SK-N-SH (cell line): ENCODE measurements at regions not wholly inside any gene's neighbourhood (a gene's known extent, or its start where the extent isn't known, plus 50 kb on each side); places are given as distances from the start of the nearest gene placed in this dataset.
"Not testable (repeated sequence)": the region's sequence is repeated elsewhere in the genome, so short reads cannot be mapped to it uniquely, and the experiment has no call there.

ENCODE experiments used
- CTCF ChIA-PET: fragments of 300-600, 350-600 bp; formaldehyde crosslinking; extraction: SDS; loops from one replicate; lab custom pipeline; 2021; lab: Yijun Ruan, JAX
- POLR2A ChIA-PET: fragments of 350-600 bp; sonication (Branson Sonifier 250); formaldehyde crosslinking; extraction: SDS; loops from one replicate; lab custom pipeline; 2020; ENCODE audit warnings: antibody characterized with exemption, inconsistent platforms; lab: Yijun Ruan, JAX
- DNase-seq: peaks from one replicate; pipeline ENCODE4 v3.0.0; 2012
- H2AFZ ChIP-seq: fragments of 200-600 bp; sonication (generic); 2 replicates; pipeline ENCODE4 v1.8.1; 2016; ENCODE audit warnings: antibody characterized with exemption, mild to moderate bottlenecking, low read depth
- H3F3A ChIP-seq: fragments of 200-600 bp; sonication (generic); replicated peaks from 2 replicates; pipeline ENCODE3; 2016; ENCODE audit warnings: antibody characterized with exemption, mild to moderate bottlenecking; ENCODE audit not compliant: insufficient read depth
- H3K27ac ChIP-seq, 2 experiments: fragments of 200-500 bp in 1 of 2; fragments of 200-600 bp in 1 of 2; sonication (Bioruptor generic) in 1 of 2; sonication (generic), shearing (Covaris generic) in 1 of 2; 2 replicates each; pipeline versions ENCODE4 v1.5.1 to v1.6.1; 2014 to 2016; ENCODE audit warnings: low read depth in 2 of 2, inconsistent platforms in 1 of 2, low read length in 1 of 2, mild to moderate bottlenecking in 1 of 2, mixed read lengths in 1 of 2
- H3K27me3 ChIP-seq: fragments of 200-600 bp; sonication (generic), shearing (Covaris generic); 2 replicates; pipeline ENCODE4 v1.6.1; 2016; ENCODE audit warnings: mixed run types; ENCODE audit not compliant: insufficient read depth
- H3K36me3 ChIP-seq, 2 experiments: fragments of 200-500 bp in 1 of 2; fragments of 200-600 bp in 1 of 2; sonication (Bioruptor generic) in 1 of 2; sonication (generic) in 1 of 2; replicated peaks in 1 of 2; 2 replicates each; pipeline versions ENCODE3 to v1.5.1; 2014 to 2016; ENCODE audit warnings: low read length in 1 of 2, mild to moderate bottlenecking in 1 of 2; ENCODE audit not compliant: insufficient read depth in 2 of 2, control insufficient read depth in 1 of 2
- H3K4me1 ChIP-seq, 2 experiments: fragments of 200-500 bp in 1 of 2; fragments of 200-600 bp in 1 of 2; sonication (Bioruptor generic) in 1 of 2; sonication (generic), shearing (Covaris generic) in 1 of 2; 2 replicates each; pipeline versions ENCODE4 v1.5.1 to v1.6.1; 2014 to 2016; ENCODE audit warnings: low read depth in 1 of 2, low read length in 1 of 2, mixed run types in 1 of 2; ENCODE audit not compliant: insufficient read depth in 2 of 2, control insufficient read depth in 1 of 2
- H3K4me2 ChIP-seq: fragments of 200-600 bp; sonication (generic), shearing (Covaris generic); 2 replicates; pipeline ENCODE4 v1.6.1; 2017; ENCODE audit warnings: mixed run types
- H3K4me3 ChIP-seq, 2 experiments: fragments of 200-500 bp in 1 of 2; fragments of 200-600 bp in 1 of 2; sonication (Bioruptor generic) in 1 of 2; sonication (generic), shearing (Covaris generic) in 1 of 2; 2 replicates each; pipeline versions ENCODE4 v1.5.1 to v1.8.1; 2014 to 2016; ENCODE audit warnings: low read depth in 2 of 2, inconsistent platforms in 1 of 2, low read length in 1 of 2, mild to moderate bottlenecking in 1 of 2, mixed read lengths in 1 of 2, moderate library complexity in 1 of 2
- H3K79me2 ChIP-seq: fragments of 200-600 bp; sonication (generic); 2 replicates; pipeline ENCODE4 v1.8.1; 2017; ENCODE audit warnings: mild to moderate bottlenecking; ENCODE audit not compliant: insufficient read depth
- H3K9ac ChIP-seq: fragments of 200-600 bp; sonication (generic); 2 replicates; pipeline ENCODE4 v1.6.1; 2017; ENCODE audit warnings: mixed run types
- H3K9me2 ChIP-seq: fragments of 200-600 bp; sonication (generic); 2 replicates; pipeline ENCODE4 v1.6.1; 2017; ENCODE audit warnings: mixed run types
- H3K9me3 ChIP-seq: fragments of 200-600 bp; sonication (generic); 2 replicates; pipeline ENCODE4 v1.6.1; 2017; ENCODE audit warnings: mixed run types, mild to moderate bottlenecking, moderate library complexity
- H4K20me1 ChIP-seq: fragments of 200-600 bp; sonication (generic); 2 replicates; pipeline ENCODE4 v1.6.1; 2017; ENCODE audit warnings: mild to moderate bottlenecking, mixed run types; ENCODE audit not compliant: insufficient read depth
- EZH2phosphoT487 ChIP-seq: fragments of 200-600 bp; sonication (generic); IDR thresholded peaks from 2 replicates; pipeline ENCODE4 v1.6.1; 2017; ENCODE audit warnings: low read depth, mixed run types, mild to moderate bottlenecking, antibody characterized with exemption, moderate library complexity, borderline replicate concordance
- FOXJ3 ChIP-seq: sonication (generic); formaldehyde crosslinking; IDR thresholded peaks from 2 replicates; pipeline ENCODE4 v1.5.1; 2020; ENCODE audit warnings: mild to moderate bottlenecking, missing genetic modification reagents
- GATA2 ChIP-seq: sonication (generic); formaldehyde crosslinking; IDR thresholded peaks from 2 replicates; pipeline ENCODE4 v1.5.0; 2020; ENCODE audit warnings: mild to moderate bottlenecking, missing genetic modification reagents
- JUND ChIP-seq: IDR thresholded peaks from 2 replicates; pipeline ENCODE4 v1.4.0; 2012
- NFIC ChIP-seq: IDR thresholded peaks from 2 replicates; pipeline ENCODE4 v1.4.0; 2012; ENCODE audit warnings: borderline replicate concordance
- PBX3 ChIP-seq: IDR thresholded peaks from 2 replicates; pipeline ENCODE4; 2012
- POLR2AphosphoS5 ChIP-seq: IDR thresholded peaks from 2 replicates; pipeline ENCODE4 v1.6.1; 2012; ENCODE audit warnings: low read depth, low read length
- RAD21 ChIP-seq: IDR thresholded peaks from 2 replicates; pipeline ENCODE4 v1.6.1; 2012; ENCODE audit warnings: mild to moderate bottlenecking, low read length
- RCOR1 ChIP-seq: fragments of 150-350 bp; IDR thresholded peaks from 2 replicates; pipeline ENCODE4 v1.6.1; 2017; ENCODE audit warnings: antibody characterized with exemption, low read length
- RFX5 ChIP-seq: IDR thresholded peaks from 2 replicates; pipeline ENCODE4 v1.6.1; 2012; ENCODE audit warnings: mild to moderate bottlenecking, improper control_type of control experiment, low read length
- TCF12 ChIP-seq: IDR thresholded peaks from 2 replicates; pipeline ENCODE4 v1.4.0; 2012
- TEAD4 ChIP-seq: IDR thresholded peaks from 2 replicates; pipeline ENCODE4 v1.4.0; 2012; ENCODE audit warnings: mild to moderate bottlenecking, borderline replicate concordance; ENCODE audit not compliant: insufficient read depth
- USF1 ChIP-seq: IDR thresholded peaks from 2 replicates; pipeline ENCODE4 v1.4.0; 2012; ENCODE audit warnings: low read depth, borderline replicate concordance
- YY1 ChIP-seq: IDR thresholded peaks from 2 replicates; pipeline ENCODE4 v1.4.0; 2012; ENCODE audit warnings: low read depth, mild to moderate bottlenecking
- ZBTB33 ChIP-seq: IDR thresholded peaks from 2 replicates; pipeline ENCODE4 v1.4.0; 2012; ENCODE audit warnings: low read depth, borderline replicate concordance
- WGBS: methylation state at CpG from one replicate; pipeline ENCODE4 v1.1.6; 2017; ENCODE audit warnings: low lambda C conversion rate; 5-methylcytosine and 5-hydroxymethylcytosine counted together

DNA sequence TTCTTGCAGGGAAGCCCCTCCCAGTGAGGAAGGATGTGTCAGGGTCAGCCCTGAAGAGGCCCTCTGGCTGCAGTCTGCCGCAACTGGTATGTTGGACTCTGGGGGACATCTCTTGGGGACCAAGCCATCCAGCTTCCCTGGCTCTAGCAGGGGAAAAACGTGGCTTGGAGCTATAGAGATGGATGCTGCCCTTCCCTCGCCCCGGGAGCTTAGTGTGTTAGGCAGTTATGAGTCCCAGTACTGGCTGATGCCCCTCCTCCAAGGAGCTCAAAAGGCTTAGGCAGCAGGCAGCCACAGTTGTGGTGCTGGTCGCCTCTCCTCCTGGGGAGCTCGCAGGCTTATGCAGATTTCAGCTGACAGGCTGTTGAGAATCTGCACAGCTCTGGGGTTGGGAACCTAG, 353.1 kb upstream of the GBE1 start:
- 37% methylated on average over 2 of the region's 6 CpGs for WGBS
- Histone ChIP-seq H3K27ac (no peak overlapping the region), H3K4me1 (no peaks in the 10 kb centered on the region), H3K4me3 (no peak overlapping the region), H3K27me3 (no peaks in the 10 kb centered on the region), H3K9ac (no peak overlapping the region), H4K20me1 (no peaks in the 10 kb centered on the region), H2AFZ (no peak overlapping the region), H3K36me3 (no peaks in the 10 kb centered on the region), H3K4me2 (no peak overlapping the region), H3K79me2 (no peaks in the 10 kb centered on the region), H3F3A (no peaks in the 10 kb centered on the region), H3K9me3 (no peaks in the 10 kb centered on the region), H3K9me2 (no peaks in the 10 kb centered on the region)
- TF ChIP-seq TEAD4 = no peak
- no peak for TF ChIP-seq TCF12
- no peak for TF ChIP-seq JUND
- no peak for TF ChIP-seq FOXJ3
- no peak for TF ChIP-seq ZBTB33
- TF ChIP-seq YY1 = no peak
- TF ChIP-seq RCOR1 = no peak
- no peak for TF ChIP-seq RAD21
- no peak for TF ChIP-seq PBX3
- DNase-seq = no peak
- POLR2A ChIA-PET = no interaction called here
- CTCF ChIA-PET = interaction anchor here (1.1 kb wide), 1 partner anchor 19 kb away, joined by 4 read pairs; no protein-coding TSS in a partner anchor

GRCh38 chr3:82110721-82111120, 349.3 kb upstream of the GBE1 start:
- H3K4me1 ChIP-seq, H3K4me2 ChIP-seq, H3K79me2 ChIP-seq, H3K36me3 ChIP-seq, H3K27me3 ChIP-seq, H3K9me3 ChIP-seq, DNase-seq, H2AFZ ChIP-seq, POLR2A ChIA-PET, H3K4me3 ChIP-seq, H3K9ac ChIP-seq, H4K20me1 ChIP-seq, H3K9me2 ChIP-seq, H3F3A ChIP-seq, H3K27ac ChIP-seq: not testable (repeated sequence)
- 61% methylated on average over 14 of the region's 14 CpGs for WGBS
- CTCF ChIA-PET = interaction anchor here (0.6 to 1.8 kb wide), 2 partner anchors 22 to 33 kb away, joined by 3 to 6 read pairs; no protein-coding TSS in a partner anchor

DNA sequence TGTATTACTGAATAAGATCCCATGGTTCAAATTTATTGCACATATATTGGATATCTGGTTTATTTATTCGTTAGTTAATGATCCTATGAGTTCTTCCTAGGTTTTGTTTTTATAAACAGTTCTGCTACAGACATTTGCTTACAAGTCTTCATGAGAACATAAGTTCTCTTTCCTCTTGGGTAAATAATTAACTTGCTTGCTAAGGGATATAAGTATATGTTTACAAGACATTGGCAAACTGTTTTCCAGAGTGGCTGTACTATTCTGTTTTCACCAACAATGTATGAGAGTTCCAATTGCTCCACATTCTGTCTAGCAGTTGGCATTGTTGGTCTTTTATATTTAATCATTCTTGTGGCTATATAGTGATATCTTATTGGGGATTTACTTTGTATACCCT, 341.8 kb upstream of the GBE1 start:
- WGBS = 28% methylated on average over 1 of the region's 1 CpG
- TF ChIP-seq POLR2AphosphoS5 (no peak), ZBTB33 (no peak), TEAD4 (no peak), NFIC (no peak), RFX5 (no peak), EZH2phosphoT487 (no peak), PBX3 (no peak), USF1 (no peak), JUND (no peak), GATA2 (CRISPR knock-in tag) (no peak)

More for the DNA sequence above, 341.8 kb upstream of the GBE1 start:
- Histone ChIP-seq H3K4me2 (no peak overlapping the region), H4K20me1 (no peaks in the 10 kb centered on the region), H3K4me1 (no peaks in the 10 kb centered on the region; a peak in 1 of 4 replicates), H3K36me3 (no peaks in the 10 kb centered on the region), H3K27ac (no peak overlapping the region), H3K9ac (no peak overlapping the region), H3K79me2 (no peaks in the 10 kb centered on the region), H3K9me2 (no peaks in the 10 kb centered on the region), H3K27me3 (no peaks in the 10 kb centered on the region), H3K4me3 (no peak overlapping the region), H2AFZ (no peak overlapping the region), H3F3A (no peaks in the 10 kb centered on the region), H3K9me3 (no peaks in the 10 kb centered on the region)
- POLR2A ChIA-PET = no interaction called here
- CTCF ChIA-PET = no interaction called here
- DNase-seq = no peak
